ENCODE measurements at regions not wholly inside any gene's neighbourhood (a gene's known extent, or its start where the extent isn't known, plus 50 kb on each side); places are given as distances from the start of the nearest gene placed in this dataset.

DNA sequence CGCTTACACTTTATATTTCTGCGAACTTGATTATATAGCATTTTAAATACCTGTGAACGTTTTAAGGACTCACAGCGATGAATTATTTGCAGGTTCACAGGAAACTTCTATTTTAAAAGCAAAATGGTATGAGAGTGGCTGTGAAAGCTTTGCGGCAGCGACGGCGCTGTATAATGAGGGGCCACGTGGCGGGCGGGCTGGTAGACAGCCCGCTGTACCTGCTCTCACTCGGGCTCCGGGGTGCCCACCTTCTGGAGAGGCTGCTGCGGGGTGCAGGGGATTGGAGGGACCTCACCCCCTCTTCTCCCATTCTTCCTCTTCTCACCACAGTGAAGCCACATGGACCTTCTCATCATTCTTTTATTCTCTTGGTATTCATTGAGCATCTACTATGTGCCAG lies 164.2 kb upstream of the MYL2 start:
- no peak overlapping the region for H3K9ac ChIP-seq (ENCODE audit: insufficient read depth in 1 of 2, low read length in 2 of 2)
- 91 to 92% methylated on average over 15 of the region's 15 CpGs for WGBS, 2 donors

DNA sequence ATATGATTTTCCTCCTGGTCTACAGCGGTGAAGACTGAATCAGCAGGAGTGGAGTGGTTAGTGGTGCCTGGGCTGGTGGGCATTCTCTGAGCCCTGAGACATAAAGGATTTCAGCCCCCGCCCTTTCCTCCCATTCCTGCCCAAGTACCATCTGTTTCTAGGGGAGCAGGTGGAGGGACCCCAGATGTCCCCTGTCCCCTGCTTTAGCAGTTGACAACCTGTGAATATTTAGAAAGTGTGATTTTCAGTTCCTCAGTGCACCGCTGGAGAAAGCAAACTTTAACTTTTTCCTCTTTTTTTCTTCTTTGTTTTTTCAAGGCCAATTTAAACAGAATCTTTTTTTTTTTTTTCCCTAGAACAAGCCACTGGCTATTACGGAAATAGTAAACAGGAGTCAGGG lies 163.8 kb upstream of the MYL2 start:
- DNase-seq (no peak), ATAC-seq (ENCODE audit: insufficient read depth, low FRiP score) (no peak)
- WGBS, 2 donors = 65 to 83% methylated on average over 4 of the region's 4 CpGs
- H3K36me3 ChIP-seq (ENCODE audit: control insufficient read depth in 4 of 4, insufficient read depth in 4 of 4, low read length in 4 of 4) = no peaks in the 10 kb centered on the region
- H3K9ac ChIP-seq (ENCODE audit: insufficient read depth in 1 of 2, low read length in 2 of 2) = no peak overlapping the region
- H3K27ac ChIP-seq (ENCODE audit: low read depth in 1 of 2, low read length in 1 of 2) = no peak overlapping the region
- no peaks in the 10 kb centered on the region for H3K4me1 ChIP-seq (ENCODE audit: control insufficient read depth in 5 of 5, insufficient read depth in 5 of 5, low read length in 5 of 5)
- TF ChIP-seq, protein P1, sequence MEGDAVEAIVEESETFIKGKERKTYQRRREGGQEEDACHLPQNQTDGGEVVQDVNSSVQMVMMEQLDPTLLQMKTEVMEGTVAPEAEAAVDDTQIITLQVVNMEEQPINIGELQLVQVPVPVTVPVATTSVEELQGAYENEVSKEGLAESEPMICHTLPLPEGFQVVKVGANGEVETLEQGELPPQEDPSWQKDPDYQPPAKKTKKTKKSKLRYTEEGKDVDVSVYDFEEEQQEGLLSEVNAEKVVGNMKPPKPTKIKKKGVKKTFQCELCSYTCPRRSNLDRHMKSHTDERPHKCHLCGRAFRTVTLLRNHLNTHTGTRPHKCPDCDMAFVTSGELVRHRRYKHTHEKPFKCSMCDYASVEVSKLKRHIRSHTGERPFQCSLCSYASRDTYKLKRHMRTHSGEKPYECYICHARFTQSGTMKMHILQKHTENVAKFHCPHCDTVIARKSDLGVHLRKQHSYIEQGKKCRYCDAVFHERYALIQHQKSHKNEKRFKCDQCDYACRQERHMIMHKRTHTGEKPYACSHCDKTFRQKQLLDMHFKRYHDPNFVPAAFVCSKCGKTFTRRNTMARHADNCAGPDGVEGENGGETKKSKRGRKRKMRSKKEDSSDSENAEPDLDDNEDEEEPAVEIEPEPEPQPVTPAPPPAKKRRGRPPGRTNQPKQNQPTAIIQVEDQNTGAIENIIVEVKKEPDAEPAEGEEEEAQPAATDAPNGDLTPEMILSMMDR (IDR thresholded peaks at IDR 0.05; ENCODE audit: control extremely low read depth, extremely low read depth) = no peak
- H3K4me3 ChIP-seq = no peak overlapping the region
- peaks cover 0 to 23% (median 7%) of the 10 kb centered on the region in 3 donors for H3K27me3 ChIP-seq (ENCODE audit: control insufficient read depth in 3 of 3, insufficient read depth in 3 of 3, low read length in 2 of 3)
- no peaks in the 10 kb centered on the region for H3K9me3 ChIP-seq (ENCODE audit: control insufficient read depth in 4 of 4, insufficient read depth in 3 of 4, low read length in 3 of 4)

More for the DNA sequence above, 164.2 kb upstream of the MYL2 start:
- H3K9me3 ChIP-seq (ENCODE audit: control insufficient read depth in 4 of 4, insufficient read depth in 3 of 4, low read length in 3 of 4) = no peaks in the 10 kb centered on the region
- no peak overlapping the region for H3K27ac ChIP-seq (ENCODE audit: low read depth in 1 of 2, low read length in 1 of 2)
- no peaks in the 10 kb centered on the region for H3K4me1 ChIP-seq (ENCODE audit: control insufficient read depth in 5 of 5, insufficient read depth in 5 of 5, low read length in 5 of 5)
- no peaks in the 10 kb centered on the region for H3K36me3 ChIP-seq (ENCODE audit: control insufficient read depth in 4 of 4, insufficient read depth in 4 of 4, low read length in 4 of 4)
- no peak for ATAC-seq (ENCODE audit: insufficient read depth, low FRiP score)
- peaks cover 0 to 23% (median 7%) of the 10 kb centered on the region in 3 donors for H3K27me3 ChIP-seq (ENCODE audit: control insufficient read depth in 3 of 3, insufficient read depth in 3 of 3, low read length in 2 of 3)
- DNase-seq = no peak
- TF ChIP-seq, protein P1 (IDR thresholded peaks at IDR 0.05; ENCODE audit: control extremely low read depth, extremely low read depth) = no peak
- H3K4me3 ChIP-seq = no peak overlapping the region

DNA sequence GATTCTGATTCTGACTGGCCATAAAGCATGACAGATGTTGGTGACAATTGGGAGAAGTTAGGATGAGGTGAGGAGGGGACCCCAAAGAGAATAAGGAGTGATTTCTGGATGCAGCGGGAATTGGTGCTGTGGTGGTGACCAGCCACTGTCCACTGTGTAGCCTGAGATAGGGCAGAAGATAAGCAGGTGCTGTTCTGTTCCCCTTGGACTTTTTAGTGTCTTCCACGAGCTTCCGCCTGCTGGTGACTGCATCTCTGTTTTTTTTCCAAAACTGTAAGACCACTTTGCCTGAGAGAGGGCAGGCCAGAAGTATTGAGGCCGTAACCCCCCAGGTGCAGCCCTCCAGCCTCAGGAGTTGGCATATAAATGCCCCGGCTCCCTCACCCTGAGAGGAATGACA lies 161.2 kb upstream of the MYL2 start:
- no peak overlapping the region for H3K27ac ChIP-seq (ENCODE audit: low read depth in 1 of 2, low read length in 1 of 2)
- H3K9ac ChIP-seq (ENCODE audit: insufficient read depth in 1 of 2, low read length in 2 of 2) = no peak overlapping the region
- H3K4me3 ChIP-seq = no peak overlapping the region
- TF ChIP-seq, protein P1 (IDR thresholded peaks at IDR 0.05; ENCODE audit: control extremely low read depth, extremely low read depth) = no peak
- WGBS, 2 donors = 83 to 88% methylated on average over 5 of the region's 5 CpGs
- H3K9me3 ChIP-seq (ENCODE audit: control insufficient read depth in 4 of 4, insufficient read depth in 3 of 4, low read length in 3 of 4) = no peaks in the 10 kb centered on the region
- ATAC-seq (ENCODE audit: insufficient read depth, low FRiP score) (no peak), DNase-seq (no peak)
- peaks cover 0 to 8% (median 0%) of the 10 kb centered on the region in 5 donors for H3K4me1 ChIP-seq (ENCODE audit: control insufficient read depth in 5 of 5, insufficient read depth in 5 of 5, low read length in 5 of 5)
- H3K27me3 ChIP-seq (ENCODE audit: control insufficient read depth in 3 of 3, insufficient read depth in 3 of 3, low read length in 2 of 3) = peaks cover 0 to 15% (median 7%) of the 10 kb centered on the region in 3 donors
- no peaks in the 10 kb centered on the region for H3K36me3 ChIP-seq (ENCODE audit: control insufficient read depth in 4 of 4, insufficient read depth in 4 of 4, low read length in 4 of 4)

DNA sequence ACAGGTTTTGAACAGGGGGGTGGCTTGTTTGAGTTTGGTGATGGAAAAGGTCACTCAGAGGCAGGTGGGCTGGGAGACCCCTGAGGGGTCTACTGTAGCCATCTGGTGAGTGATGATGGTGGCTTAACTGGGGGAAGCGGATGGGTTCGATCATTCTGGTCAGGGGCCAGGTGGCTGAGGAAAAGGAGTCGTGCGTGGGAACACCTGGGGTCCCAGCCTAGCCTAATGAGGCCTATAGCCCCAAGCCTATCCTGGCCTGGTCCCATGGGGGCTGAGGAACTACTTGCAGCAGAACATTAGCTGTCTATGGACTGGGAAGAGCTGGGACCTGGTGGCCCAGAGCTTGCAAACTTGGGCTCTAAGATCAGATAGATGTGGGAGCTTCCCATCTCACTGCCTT lies 158.4 kb upstream of the MYL2 start:
- Histone ChIP-seq H3K27ac (ENCODE audit: low read depth in 1 of 2, low read length in 1 of 2) (no peak overlapping the region), H3K9me3 (ENCODE audit: control insufficient read depth in 4 of 4, insufficient read depth in 3 of 4, low read length in 3 of 4) (no peaks in the 10 kb centered on the region), H3K4me3 (no peak overlapping the region), H3K4me1 (ENCODE audit: control insufficient read depth in 5 of 5, insufficient read depth in 5 of 5, low read length in 5 of 5) (peaks cover 0 to 12% (median 0%) of the 10 kb centered on the region in 5 donors), H3K36me3 (ENCODE audit: control insufficient read depth in 4 of 4, insufficient read depth in 4 of 4, low read length in 4 of 4) (no peaks in the 10 kb centered on the region), H3K9ac (ENCODE audit: insufficient read depth in 1 of 2, low read length in 2 of 2) (no peak overlapping the region), H3K27me3 (ENCODE audit: control insufficient read depth in 3 of 3, insufficient read depth in 3 of 3, low read length in 2 of 3) (peaks cover 0 to 5% (median 4%) of the 10 kb centered on the region in 3 donors)
- no peak for DNase-seq
- WGBS, 2 donors = 93 to 97% methylated on average over 4 of the region's 4 CpGs
- TF ChIP-seq, protein P1 (IDR thresholded peaks at IDR 0.05; ENCODE audit: control extremely low read depth, extremely low read depth) = no peak
- ATAC-seq (ENCODE audit: insufficient read depth, low FRiP score) = no peak

Measured in lung (tissue), 11 donors.